Left ventricle myocardium inferior (tissue), 1 donor: ENCODE measurements at regions not wholly inside any gene's neighbourhood (a gene's known extent, or its start where the extent isn't known, plus 50 kb on each side); places are given as distances from the start of the nearest gene placed in this dataset.

Experiments
- DNase-seq: peaks from one replicate; pipeline ENCODE4 v3.0.0-alpha.2; 2020
- H3K27ac ChIP-seq: fragments of 200-600 bp; replicated peaks from 2 replicates; pipeline ENCODE4 v1.8.0; 2021
- H3K27me3 ChIP-seq: fragments of 200-600 bp; 2 replicates; pipeline ENCODE4 v1.8.0; 2021; ENCODE audit warnings: low read depth
- H3K36me3 ChIP-seq: fragments of 200-600 bp; 2 replicates; pipeline ENCODE4 v1.8.0; 2021
- H3K4me1 ChIP-seq: fragments of 200-600 bp; 2 replicates; pipeline ENCODE4 v1.8.0; 2021
- H3K4me3 ChIP-seq: fragments of 200-600 bp; 2 replicates; pipeline ENCODE4 v1.8.0; 2021; ENCODE audit warnings: mild to moderate bottlenecking, moderate library complexity
- H3K9me3 ChIP-seq: fragments of 200-600 bp; replicated peaks from 2 replicates; pipeline ENCODE4 v1.8.0; 2021
- intact Hi-C: fragments of 100-400 bp; cut with micrococcal nuclease; formaldehyde crosslinking; loops from one replicate; pipeline ENCODE4 v1.11.0; 2022
- TF ChIP-seq, protein P1 (sequence below): fragments of 200-600 bp; IDR thresholded peaks from 2 replicates; pipeline ENCODE4 v1.8.0; 2021; ENCODE audit warnings: antibody characterized with exemption, mild to moderate bottlenecking, borderline replicate concordance
- donor health status: DM: no; HTN: yes; CAD: no; lungs with severe emphysema.

DNA sequence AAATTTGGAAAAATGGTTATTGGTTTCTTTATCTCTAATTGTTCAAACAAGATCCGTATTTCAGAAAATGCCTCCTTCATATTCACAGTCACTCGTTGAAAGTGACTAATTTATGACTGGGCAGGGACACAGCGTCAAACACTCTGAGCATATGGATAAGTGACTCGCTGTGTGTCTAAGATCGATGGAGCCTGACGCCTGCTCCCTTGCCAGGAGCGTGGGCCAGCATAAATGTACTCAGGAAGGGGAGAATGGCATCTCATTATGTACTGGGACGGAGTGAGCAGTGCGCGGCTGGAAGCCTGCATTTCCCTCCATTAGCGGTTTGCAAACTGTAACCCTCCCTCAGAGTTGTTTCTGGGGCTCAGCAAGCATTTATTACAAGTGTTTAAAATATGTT, 79.8 kb upstream of the CAST start:
- Histone ChIP-seq H3K27me3 (no peaks in the 10 kb centered on the region), H3K9me3 (no peaks in the 10 kb centered on the region), H3K4me1 (no peaks in the 10 kb centered on the region), H3K27ac (no peak overlapping the region), H3K4me3 (no peak overlapping the region), H3K36me3 (no peaks in the 10 kb centered on the region)
- intact Hi-C loops: no loop called here
- TF ChIP-seq, protein P1, sequence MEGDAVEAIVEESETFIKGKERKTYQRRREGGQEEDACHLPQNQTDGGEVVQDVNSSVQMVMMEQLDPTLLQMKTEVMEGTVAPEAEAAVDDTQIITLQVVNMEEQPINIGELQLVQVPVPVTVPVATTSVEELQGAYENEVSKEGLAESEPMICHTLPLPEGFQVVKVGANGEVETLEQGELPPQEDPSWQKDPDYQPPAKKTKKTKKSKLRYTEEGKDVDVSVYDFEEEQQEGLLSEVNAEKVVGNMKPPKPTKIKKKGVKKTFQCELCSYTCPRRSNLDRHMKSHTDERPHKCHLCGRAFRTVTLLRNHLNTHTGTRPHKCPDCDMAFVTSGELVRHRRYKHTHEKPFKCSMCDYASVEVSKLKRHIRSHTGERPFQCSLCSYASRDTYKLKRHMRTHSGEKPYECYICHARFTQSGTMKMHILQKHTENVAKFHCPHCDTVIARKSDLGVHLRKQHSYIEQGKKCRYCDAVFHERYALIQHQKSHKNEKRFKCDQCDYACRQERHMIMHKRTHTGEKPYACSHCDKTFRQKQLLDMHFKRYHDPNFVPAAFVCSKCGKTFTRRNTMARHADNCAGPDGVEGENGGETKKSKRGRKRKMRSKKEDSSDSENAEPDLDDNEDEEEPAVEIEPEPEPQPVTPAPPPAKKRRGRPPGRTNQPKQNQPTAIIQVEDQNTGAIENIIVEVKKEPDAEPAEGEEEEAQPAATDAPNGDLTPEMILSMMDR: no peak
- DNase-seq: no peak

DNA sequence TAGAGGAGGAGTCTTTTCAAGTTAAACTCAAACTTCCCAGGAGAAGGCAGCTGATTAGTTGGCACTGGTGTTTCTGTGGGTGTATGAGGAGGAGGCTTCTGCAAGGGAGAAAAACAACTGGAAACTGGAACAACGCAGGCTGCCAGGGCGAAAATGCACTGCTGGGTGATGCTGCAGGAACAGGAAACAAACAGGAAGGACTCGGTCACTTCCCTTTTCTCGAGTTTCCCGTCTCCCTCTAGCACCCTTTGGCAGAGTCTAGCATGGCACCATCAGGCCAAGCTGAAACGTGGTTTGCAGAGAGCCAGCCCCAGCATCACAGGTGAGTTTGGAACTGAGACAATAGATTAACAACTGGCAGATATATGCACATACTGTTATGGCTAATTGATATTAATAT, 77.5 kb upstream of the CAST start:
- Histone ChIP-seq H3K4me3 (no peak overlapping the region), H3K9me3 (no peaks in the 10 kb centered on the region), H3K27me3 (no peaks in the 10 kb centered on the region), H3K4me1 (no peaks in the 10 kb centered on the region), H3K36me3 (no peaks in the 10 kb centered on the region), H3K27ac (no peak overlapping the region)
- intact Hi-C loops: no loop called here
- TF ChIP-seq, protein P1: no peak
- no peak for DNase-seq

DNA sequence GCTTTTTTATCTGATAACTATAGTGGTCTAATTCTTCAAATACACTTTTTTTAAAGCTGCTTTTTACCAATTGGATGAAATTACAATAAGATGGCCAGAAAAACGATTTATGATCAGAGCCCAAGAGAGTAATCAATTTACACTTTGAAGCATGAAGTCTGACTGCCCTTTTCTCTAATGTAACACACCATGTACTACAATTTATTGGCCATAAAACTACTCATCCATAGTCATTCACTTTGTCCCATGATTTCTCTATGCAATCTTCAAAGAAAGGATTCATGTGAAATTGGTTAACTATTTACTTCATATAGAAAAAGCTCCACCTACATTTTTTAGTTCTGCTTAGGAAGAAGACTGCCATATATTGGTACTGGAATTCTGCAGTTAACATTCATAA, 73.6 kb upstream of the CAST start:
- Histone ChIP-seq H3K36me3 (no peaks in the 10 kb centered on the region), H3K9me3 (no peaks in the 10 kb centered on the region)

DNA sequence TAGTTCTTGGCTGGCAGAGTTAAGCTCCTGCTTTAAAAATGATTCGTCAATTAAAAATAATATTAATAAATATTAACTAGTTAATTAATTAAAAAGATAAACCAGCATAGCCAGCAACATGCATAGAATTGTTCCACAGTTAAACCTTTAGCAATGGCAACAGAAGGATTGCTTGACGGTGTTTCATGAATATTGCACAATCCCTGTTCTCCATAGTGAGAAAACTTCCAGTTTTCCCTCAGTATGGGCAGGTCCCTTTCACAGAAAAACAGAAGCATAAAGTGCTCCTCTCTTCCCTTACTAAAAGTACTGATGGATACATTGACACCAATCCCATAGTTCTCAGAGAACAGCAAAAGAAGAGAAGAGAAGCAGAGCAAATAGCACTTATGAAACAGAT, 71.4 kb upstream of the CAST start:
- Histone ChIP-seq H3K27me3 (no peaks in the 10 kb centered on the region), H3K27ac (no peak overlapping the region), H3K4me1 (no peaks in the 10 kb centered on the region), H3K36me3 (no peaks in the 10 kb centered on the region), H3K9me3 (no peaks in the 10 kb centered on the region), H3K4me3 (no peak overlapping the region)
- TF ChIP-seq, protein P1: no peak
- intact Hi-C loops: no loop called here
- DNase-seq: no peak

More for the DNA sequence above, 73.6 kb upstream of the CAST start:
- Histone ChIP-seq H3K4me1 (no peaks in the 10 kb centered on the region), H3K27me3 (no peaks in the 10 kb centered on the region), H3K4me3 (no peak overlapping the region), H3K27ac (no peak overlapping the region)
- TF ChIP-seq, protein P1: no peak
- no peak for DNase-seq
- intact Hi-C loops: no loop called here

DNA sequence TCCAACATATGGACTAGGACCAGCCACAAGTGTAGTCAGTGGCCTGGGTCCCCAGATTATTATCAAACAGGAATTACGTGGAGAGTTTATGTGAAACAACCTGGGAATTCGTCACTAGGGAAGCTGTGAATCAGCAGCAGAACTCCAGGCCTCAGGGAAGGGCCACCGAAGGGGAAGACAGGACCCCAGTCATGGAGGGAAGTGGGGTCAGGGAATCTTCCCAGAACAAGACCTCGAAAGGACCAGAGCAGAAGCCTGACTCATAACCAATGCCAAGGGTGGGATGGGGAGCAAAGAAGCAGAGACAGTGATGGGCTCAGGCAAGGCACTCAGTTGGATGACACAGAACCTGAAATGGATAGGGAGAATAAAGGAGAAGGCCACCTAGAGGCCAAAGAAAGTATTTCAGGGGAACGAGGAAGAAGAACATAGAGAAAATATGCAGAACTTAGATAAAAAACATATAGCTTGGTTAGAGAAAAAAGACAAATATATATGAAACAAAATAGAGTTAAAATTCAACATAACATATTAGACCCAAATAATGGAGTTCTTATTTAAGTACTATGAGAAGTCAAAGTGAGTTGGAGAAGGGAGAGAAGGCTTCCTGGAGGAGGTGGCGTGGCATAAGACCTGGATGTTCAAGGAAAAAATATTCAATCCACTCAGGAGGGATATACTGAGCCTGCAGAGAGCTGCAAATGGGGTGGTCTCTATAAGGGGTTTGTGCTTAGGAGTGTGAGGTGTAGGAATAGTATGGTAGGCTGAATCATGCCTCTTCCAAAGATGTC, 66.7 kb upstream of the CAST start:
- no peaks in the 10 kb centered on the region for H3K4me1 ChIP-seq
- DNase-seq: no peak
- TF ChIP-seq, protein P1: peak; percentile 40
- no peak overlapping the region for H3K27ac ChIP-seq
- H3K36me3 ChIP-seq: no peaks in the 10 kb centered on the region
- intact Hi-C loops: no loop called here
- no peak overlapping the region for H3K4me3 ChIP-seq
- H3K9me3 ChIP-seq: no peaks in the 10 kb centered on the region
- H3K27me3 ChIP-seq: no peaks in the 10 kb centered on the region
